ENCODE measurements at regions not wholly inside any gene's neighbourhood (a gene's known extent, or its start where the extent isn't known, plus 50 kb on each side); places are given as distances from the start of the nearest gene placed in this dataset.

DNA sequence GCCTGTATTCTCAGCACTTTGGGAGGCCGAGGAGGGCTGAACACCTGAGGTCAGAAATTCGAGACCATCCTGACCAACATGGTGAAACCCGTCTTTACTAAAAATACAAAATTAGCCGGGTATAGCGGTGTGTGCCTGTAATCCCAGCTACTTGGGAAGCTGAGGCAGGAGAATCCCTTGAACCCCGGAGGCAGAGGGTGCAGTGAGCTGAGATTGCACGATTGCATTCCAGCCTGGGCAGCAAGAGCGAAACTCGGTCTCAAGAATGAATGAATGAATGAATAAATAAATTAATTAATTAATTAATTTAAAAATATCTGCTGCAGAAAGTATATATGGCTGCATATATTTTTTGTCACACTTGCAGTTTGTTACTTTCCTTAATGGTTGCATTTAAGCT, 781.8 kb downstream of the DNAJB9 start:
- no peak overlapping the region for H3K27ac ChIP-seq (ENCODE audit: low read depth, low read length)
- H3K9me3 ChIP-seq (ENCODE audit: control insufficient read depth in 3 of 3, low read length in 3 of 3), result no peaks in the 10 kb centered on the region
- H3K4me3 ChIP-seq (ENCODE audit: low read length in 3 of 3), result no peak overlapping the region
- no peaks in the 10 kb centered on the region for H3K27me3 ChIP-seq (ENCODE audit: control insufficient read depth in 3 of 3, insufficient read depth in 3 of 3, low read length in 3 of 3)
- no peaks in the 10 kb centered on the region for H3K4me1 ChIP-seq (ENCODE audit: control insufficient read depth in 3 of 3, insufficient read depth in 3 of 3, low read length in 3 of 3)
- no peak overlapping the region for H3K9ac ChIP-seq (ENCODE audit: low read depth in 1 of 3, low read length in 3 of 3)
- no peaks in the 10 kb centered on the region for H3K36me3 ChIP-seq (ENCODE audit: control insufficient read depth in 3 of 3, insufficient read depth in 3 of 3, low read length in 3 of 3)

DNA sequence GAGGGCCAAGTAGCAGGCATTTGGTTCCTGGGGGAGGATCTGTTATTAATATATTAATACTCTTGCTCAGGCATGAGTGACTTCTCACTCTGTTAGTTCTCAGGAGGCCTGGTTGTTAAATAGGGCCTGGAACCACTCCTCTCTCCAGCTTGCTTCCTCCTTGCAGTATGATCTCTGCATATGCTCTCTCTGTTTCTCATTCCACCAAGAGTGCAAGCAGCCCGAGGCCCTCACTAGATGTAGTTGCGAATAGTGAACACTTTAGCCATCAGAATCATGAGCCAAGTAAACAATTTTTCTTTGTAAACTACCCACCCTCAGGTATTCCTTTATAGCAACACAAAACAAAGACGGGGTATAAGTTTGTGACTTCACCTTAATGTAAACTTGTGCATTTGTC, 784.3 kb downstream of the DNAJB9 start:
- Histone ChIP-seq H3K4me3 (ENCODE audit: low read length in 3 of 3) (no peak overlapping the region), H3K9ac (ENCODE audit: low read depth in 1 of 3, low read length in 3 of 3) (no peak overlapping the region), H3K9me3 (ENCODE audit: control insufficient read depth in 3 of 3, low read length in 3 of 3) (no peaks in the 10 kb centered on the region), H3K4me1 (ENCODE audit: control insufficient read depth in 3 of 3, insufficient read depth in 3 of 3, low read length in 3 of 3) (no peaks in the 10 kb centered on the region), H3K27ac (ENCODE audit: low read depth, low read length) (no peak overlapping the region), H3K27me3 (ENCODE audit: control insufficient read depth in 3 of 3, insufficient read depth in 3 of 3, low read length in 3 of 3) (no peaks in the 10 kb centered on the region), H3K36me3 (ENCODE audit: control insufficient read depth in 3 of 3, insufficient read depth in 3 of 3, low read length in 3 of 3) (no peaks in the 10 kb centered on the region)

DNA sequence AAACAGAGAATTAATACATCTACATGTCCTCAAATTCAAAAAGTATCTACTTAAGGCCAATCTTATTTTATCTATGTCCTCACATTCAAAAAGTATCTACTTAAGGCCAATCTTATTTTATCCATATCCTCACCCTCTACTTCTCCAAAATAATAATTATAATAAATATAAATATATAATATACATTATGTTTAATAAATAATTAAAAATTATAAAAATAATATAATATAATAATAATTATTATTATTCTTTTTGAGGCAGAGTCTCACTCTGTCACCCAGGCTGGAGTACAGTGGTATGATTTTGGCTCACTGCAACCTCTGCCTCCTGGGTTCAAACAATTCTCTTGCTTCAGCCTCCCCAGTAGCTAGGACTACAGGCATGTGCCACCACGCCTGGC, 784.9 kb downstream of the DNAJB9 start:
- H3K9ac ChIP-seq (ENCODE audit: low read depth in 1 of 3, low read length in 3 of 3), result no peak overlapping the region
- H3K27ac ChIP-seq (ENCODE audit: low read depth, low read length), result no peak overlapping the region
- no peaks in the 10 kb centered on the region for H3K36me3 ChIP-seq (ENCODE audit: control insufficient read depth in 3 of 3, insufficient read depth in 3 of 3, low read length in 3 of 3)
- H3K4me1 ChIP-seq (ENCODE audit: control insufficient read depth in 3 of 3, insufficient read depth in 3 of 3, low read length in 3 of 3), result no peaks in the 10 kb centered on the region
- no peak overlapping the region for H3K4me3 ChIP-seq (ENCODE audit: low read length in 3 of 3)
- no peaks in the 10 kb centered on the region for H3K9me3 ChIP-seq (ENCODE audit: control insufficient read depth in 3 of 3, low read length in 3 of 3)
- H3K27me3 ChIP-seq (ENCODE audit: control insufficient read depth in 3 of 3, insufficient read depth in 3 of 3, low read length in 3 of 3), result no peaks in the 10 kb centered on the region

DNA sequence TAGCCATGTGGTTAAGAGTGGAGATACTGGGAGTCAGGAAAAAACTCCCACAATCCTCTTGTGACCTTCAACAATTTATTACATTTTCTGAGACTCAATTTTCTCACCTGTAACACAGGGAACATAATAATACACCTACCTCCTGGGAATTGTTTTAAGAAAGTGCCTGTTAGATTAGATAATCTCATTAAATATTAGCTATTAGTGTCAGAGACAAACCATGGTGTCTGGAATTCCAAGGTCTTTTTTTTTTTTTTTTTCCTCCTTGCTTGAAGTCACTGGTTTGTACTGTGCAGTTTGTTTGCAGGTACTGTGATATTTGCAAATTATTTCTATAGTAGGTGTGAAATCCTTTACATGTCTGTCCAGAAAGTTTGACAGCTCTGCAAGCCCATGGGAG, 806.1 kb downstream of the DNAJB9 start:
- Histone ChIP-seq H3K9me3 (ENCODE audit: control insufficient read depth in 3 of 3, low read length in 3 of 3) (no peaks in the 10 kb centered on the region), H3K27me3 (ENCODE audit: control insufficient read depth in 3 of 3, insufficient read depth in 3 of 3, low read length in 3 of 3) (no peaks in the 10 kb centered on the region), H3K4me3 (ENCODE audit: low read length in 3 of 3) (no peak overlapping the region), H3K9ac (ENCODE audit: low read depth in 1 of 3, low read length in 3 of 3) (no peak overlapping the region), H3K36me3 (ENCODE audit: control insufficient read depth in 3 of 3, insufficient read depth in 3 of 3, low read length in 3 of 3) (no peaks in the 10 kb centered on the region), H3K27ac (ENCODE audit: low read depth, low read length) (no peak overlapping the region), H3K4me1 (ENCODE audit: control insufficient read depth in 3 of 3, insufficient read depth in 3 of 3, low read length in 3 of 3) (no peaks in the 10 kb centered on the region)

DNA sequence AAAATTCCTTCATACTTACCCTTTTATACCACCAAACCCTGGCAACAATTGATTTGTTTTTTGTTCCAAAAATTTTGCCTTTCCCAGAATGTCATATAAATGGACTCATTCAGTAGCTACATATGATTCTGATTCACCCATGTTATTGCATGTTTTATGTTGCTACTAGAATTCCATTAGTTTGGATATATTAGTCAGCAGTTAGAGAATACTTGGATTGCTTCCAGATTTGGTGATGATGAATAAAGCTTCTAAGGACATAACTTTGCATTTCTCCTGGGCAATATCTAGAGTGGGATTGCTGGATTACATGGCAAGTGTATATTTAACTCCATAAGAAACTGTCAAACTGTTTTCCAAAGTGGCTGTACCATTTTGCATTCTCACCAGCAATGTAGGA, 806.9 kb downstream of the DNAJB9 start:
- Histone ChIP-seq H3K27ac (ENCODE audit: low read depth, low read length) (no peak overlapping the region), H3K27me3 (ENCODE audit: control insufficient read depth in 3 of 3, insufficient read depth in 3 of 3, low read length in 3 of 3) (no peaks in the 10 kb centered on the region), H3K4me3 (ENCODE audit: low read length in 3 of 3) (no peak overlapping the region), H3K9me3 (ENCODE audit: control insufficient read depth in 3 of 3, low read length in 3 of 3) (no peaks in the 10 kb centered on the region), H3K36me3 (ENCODE audit: control insufficient read depth in 3 of 3, insufficient read depth in 3 of 3, low read length in 3 of 3) (no peaks in the 10 kb centered on the region), H3K9ac (ENCODE audit: low read depth in 1 of 3, low read length in 3 of 3) (no peak overlapping the region), H3K4me1 (ENCODE audit: control insufficient read depth in 3 of 3, insufficient read depth in 3 of 3, low read length in 3 of 3) (no peaks in the 10 kb centered on the region)

DNA sequence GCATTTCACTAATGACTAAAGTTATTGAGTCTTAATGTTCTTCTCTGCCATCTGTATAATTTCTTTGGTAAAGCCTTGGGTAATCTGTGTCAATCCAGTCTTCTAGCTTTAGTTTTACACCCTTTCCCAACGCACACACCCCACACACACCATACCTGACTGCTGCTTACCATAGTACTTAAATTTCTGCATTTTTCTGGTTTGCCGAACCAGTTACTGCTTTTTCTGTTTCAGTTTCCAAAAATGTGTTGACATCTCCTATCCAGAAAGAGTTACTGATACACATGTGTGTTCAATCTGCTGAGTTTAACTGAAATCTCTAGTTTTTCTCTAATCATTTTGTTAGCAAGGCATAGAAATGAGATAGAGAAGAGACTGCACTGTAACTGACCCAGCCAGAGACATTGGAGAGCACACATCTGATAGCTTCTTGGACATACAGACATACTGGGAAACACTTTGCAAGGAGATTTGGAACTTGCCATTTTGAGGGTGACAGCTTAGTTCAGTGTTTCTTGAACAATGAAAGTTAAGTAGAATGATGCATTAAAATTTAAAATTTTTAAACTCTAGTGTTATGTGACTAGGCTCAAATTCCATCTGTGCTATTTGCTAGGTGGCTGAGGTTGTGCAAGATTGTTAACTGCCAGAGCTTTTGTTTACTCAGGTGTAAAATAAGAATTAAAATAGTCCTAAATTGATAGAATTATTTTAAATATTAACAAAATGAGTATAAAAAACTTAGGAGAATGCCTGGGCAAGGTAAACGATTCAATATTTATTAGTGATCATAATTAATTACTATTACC, 807.6 kb downstream of the DNAJB9 start:
- no peaks in the 10 kb centered on the region for H3K4me1 ChIP-seq (ENCODE audit: control insufficient read depth in 3 of 3, insufficient read depth in 3 of 3, low read length in 3 of 3)
- no peak overlapping the region for H3K4me3 ChIP-seq (ENCODE audit: low read length in 3 of 3)
- H3K27me3 ChIP-seq (ENCODE audit: control insufficient read depth in 3 of 3, insufficient read depth in 3 of 3, low read length in 3 of 3), result no peaks in the 10 kb centered on the region
- no peak overlapping the region for H3K9ac ChIP-seq (ENCODE audit: low read depth in 1 of 3, low read length in 3 of 3)
- no peaks in the 10 kb centered on the region for H3K9me3 ChIP-seq (ENCODE audit: control insufficient read depth in 3 of 3, low read length in 3 of 3)
- no peak overlapping the region for H3K27ac ChIP-seq (ENCODE audit: low read depth, low read length)
- H3K36me3 ChIP-seq (ENCODE audit: control insufficient read depth in 3 of 3, insufficient read depth in 3 of 3, low read length in 3 of 3), result no peaks in the 10 kb centered on the region

DNA sequence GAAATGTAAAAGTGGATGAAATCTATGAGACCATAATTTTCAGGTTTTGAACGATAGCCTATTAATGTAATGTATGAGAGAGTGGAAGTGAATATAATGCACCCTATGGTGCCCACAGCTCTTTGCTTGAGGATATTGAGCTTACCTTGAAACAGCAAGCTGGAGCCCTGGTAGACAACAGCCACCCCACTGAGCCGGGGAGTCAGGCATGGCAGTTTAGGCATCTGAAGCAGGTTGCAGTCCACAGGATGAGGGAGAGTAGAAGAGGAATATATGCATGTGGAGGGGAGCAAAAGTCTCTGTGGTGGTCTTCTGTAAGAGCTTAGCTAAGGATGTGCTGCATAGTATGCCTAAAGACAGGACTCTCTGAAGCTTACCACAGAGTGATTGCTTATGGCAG, 817.3 kb downstream of the DNAJB9 start:
- no peaks in the 10 kb centered on the region for H3K36me3 ChIP-seq (ENCODE audit: control insufficient read depth in 3 of 3, insufficient read depth in 3 of 3, low read length in 3 of 3)
- no peak overlapping the region for H3K9ac ChIP-seq (ENCODE audit: low read depth in 1 of 3, low read length in 3 of 3)
- H3K9me3 ChIP-seq (ENCODE audit: control insufficient read depth in 3 of 3, low read length in 3 of 3), result peaks cover 0 to 4% (median 0%) of the 10 kb centered on the region in 3 donors
- H3K4me1 ChIP-seq (ENCODE audit: control insufficient read depth in 3 of 3, insufficient read depth in 3 of 3, low read length in 3 of 3), result no peaks in the 10 kb centered on the region
- H3K4me3 ChIP-seq (ENCODE audit: low read length in 3 of 3), result no peak overlapping the region
- H3K27me3 ChIP-seq (ENCODE audit: control insufficient read depth in 3 of 3, insufficient read depth in 3 of 3, low read length in 3 of 3), result no peaks in the 10 kb centered on the region
- no peak overlapping the region for H3K27ac ChIP-seq (ENCODE audit: low read depth, low read length)

DNA sequence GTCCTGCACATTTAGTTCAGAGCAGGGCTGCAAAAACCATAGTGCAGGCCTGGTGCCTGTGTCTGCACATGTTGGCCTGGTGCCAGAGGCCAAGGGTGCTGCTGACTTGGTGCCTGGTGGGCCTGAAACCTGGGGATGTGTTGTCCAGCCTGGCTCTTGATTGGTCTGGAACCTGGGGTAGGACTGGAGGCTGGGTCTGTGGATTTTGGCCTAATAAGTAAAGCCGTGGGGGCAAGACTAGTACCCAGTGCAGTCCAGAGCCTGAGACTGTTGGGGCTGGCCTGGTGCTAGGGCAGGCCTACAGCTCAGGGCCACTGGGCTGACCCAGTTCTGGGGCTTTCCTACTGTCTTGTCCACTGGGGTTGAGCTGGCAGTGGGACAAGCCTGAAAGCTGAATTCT, 817.9 kb downstream of the DNAJB9 start:
- H3K9me3 ChIP-seq (ENCODE audit: control insufficient read depth in 3 of 3, low read length in 3 of 3), result peaks cover 0 to 4% (median 0%) of the 10 kb centered on the region in 3 donors
- no peak overlapping the region for H3K9ac ChIP-seq (ENCODE audit: low read depth in 1 of 3, low read length in 3 of 3)
- no peak overlapping the region for H3K4me3 ChIP-seq (ENCODE audit: low read length in 3 of 3)
- no peaks in the 10 kb centered on the region for H3K36me3 ChIP-seq (ENCODE audit: control insufficient read depth in 3 of 3, insufficient read depth in 3 of 3, low read length in 3 of 3)
- H3K27ac ChIP-seq (ENCODE audit: low read depth, low read length), result no peak overlapping the region
- no peaks in the 10 kb centered on the region for H3K4me1 ChIP-seq (ENCODE audit: control insufficient read depth in 3 of 3, insufficient read depth in 3 of 3, low read length in 3 of 3)
- no peaks in the 10 kb centered on the region for H3K27me3 ChIP-seq (ENCODE audit: control insufficient read depth in 3 of 3, insufficient read depth in 3 of 3, low read length in 3 of 3)

DNA sequence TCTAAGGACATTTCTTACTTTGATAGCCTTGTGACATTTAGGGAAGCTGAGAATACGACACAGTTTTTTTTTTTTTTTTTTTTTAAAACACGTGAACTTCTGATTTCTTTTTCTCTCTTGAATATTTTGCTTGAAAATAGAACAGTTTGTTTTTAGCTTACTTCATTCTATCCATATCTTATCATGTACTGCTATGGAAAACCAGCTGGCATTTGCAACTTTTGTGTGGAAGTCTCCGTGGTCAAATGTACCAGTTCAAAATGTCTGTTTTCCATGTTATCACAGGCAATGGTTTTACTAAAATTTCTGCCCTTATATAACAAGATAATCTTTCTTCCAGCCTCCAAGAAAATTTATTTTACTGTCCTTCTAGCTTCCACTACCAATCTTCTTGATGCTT, 821.6 kb downstream of the DNAJB9 start:
- no peak overlapping the region for H3K9ac ChIP-seq (ENCODE audit: low read depth in 1 of 3, low read length in 3 of 3)
- H3K4me1 ChIP-seq (ENCODE audit: control insufficient read depth in 3 of 3, insufficient read depth in 3 of 3, low read length in 3 of 3), result no peaks in the 10 kb centered on the region
- H3K27ac ChIP-seq (ENCODE audit: low read depth, low read length), result no peak overlapping the region
- H3K4me3 ChIP-seq (ENCODE audit: low read length in 3 of 3), result no peak overlapping the region
- no peaks in the 10 kb centered on the region for H3K27me3 ChIP-seq (ENCODE audit: control insufficient read depth in 3 of 3, insufficient read depth in 3 of 3, low read length in 3 of 3)
- no peaks in the 10 kb centered on the region for H3K36me3 ChIP-seq (ENCODE audit: control insufficient read depth in 3 of 3, insufficient read depth in 3 of 3, low read length in 3 of 3)
- H3K9me3 ChIP-seq (ENCODE audit: control insufficient read depth in 3 of 3, low read length in 3 of 3), result peaks cover 0 to 4% (median 0%) of the 10 kb centered on the region in 3 donors

DNA sequence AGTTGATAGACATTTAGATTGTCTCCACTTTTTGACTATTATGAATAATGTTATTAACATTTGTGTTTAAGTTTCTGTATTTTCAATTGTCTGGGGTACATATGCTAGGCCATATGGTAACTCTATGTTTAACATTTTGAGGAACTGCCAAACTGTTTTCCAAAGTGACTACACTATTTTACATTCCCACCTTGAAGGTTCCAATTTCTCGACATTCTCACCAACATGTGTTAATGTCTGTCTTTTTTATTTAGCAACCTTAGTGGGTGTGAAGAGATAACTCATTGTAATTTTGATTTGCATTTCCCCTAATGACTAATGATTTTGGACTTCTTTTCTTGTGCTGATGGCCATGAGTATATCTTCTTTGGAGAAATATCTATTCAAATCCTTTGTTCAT, 832.4 kb downstream of the DNAJB9 start:
- Histone ChIP-seq H3K36me3 (ENCODE audit: control insufficient read depth in 3 of 3, insufficient read depth in 3 of 3, low read length in 3 of 3) (no peaks in the 10 kb centered on the region), H3K9me3 (ENCODE audit: control insufficient read depth in 3 of 3, low read length in 3 of 3) (no peaks in the 10 kb centered on the region), H3K9ac (ENCODE audit: low read depth in 1 of 3, low read length in 3 of 3) (no peak overlapping the region), H3K27ac (ENCODE audit: low read depth, low read length) (no peak overlapping the region), H3K4me1 (ENCODE audit: control insufficient read depth in 3 of 3, insufficient read depth in 3 of 3, low read length in 3 of 3) (no peaks in the 10 kb centered on the region), H3K27me3 (ENCODE audit: control insufficient read depth in 3 of 3, insufficient read depth in 3 of 3, low read length in 3 of 3) (no peaks in the 10 kb centered on the region), H3K4me3 (ENCODE audit: low read length in 3 of 3) (no peak overlapping the region)
